B cell (primary cell): ENCODE measurements at regions not wholly inside any gene's neighbourhood (a gene's known extent, or its start where the extent isn't known, plus 50 kb on each side); places are given as distances from the start of the nearest gene placed in this dataset.

Experiments
- CTCF ChIP-seq: fragments of 200-600 bp; IDR thresholded peaks from one replicate; pipeline ENCODE4 v1.8.0; 2022; ENCODE audit warnings: antibody characterized with exemption, mild to moderate bottlenecking
- EZH2 ChIP-seq: IDR thresholded peaks from 2 replicates; pipeline ENCODE4 v1.6.1; 2012; ENCODE audit warnings: borderline replicate concordance, low read depth, mild to moderate bottlenecking, moderate library complexity, low read length; ENCODE audit not compliant: insufficient read depth, poor library complexity, severe bottlenecking

DNA sequence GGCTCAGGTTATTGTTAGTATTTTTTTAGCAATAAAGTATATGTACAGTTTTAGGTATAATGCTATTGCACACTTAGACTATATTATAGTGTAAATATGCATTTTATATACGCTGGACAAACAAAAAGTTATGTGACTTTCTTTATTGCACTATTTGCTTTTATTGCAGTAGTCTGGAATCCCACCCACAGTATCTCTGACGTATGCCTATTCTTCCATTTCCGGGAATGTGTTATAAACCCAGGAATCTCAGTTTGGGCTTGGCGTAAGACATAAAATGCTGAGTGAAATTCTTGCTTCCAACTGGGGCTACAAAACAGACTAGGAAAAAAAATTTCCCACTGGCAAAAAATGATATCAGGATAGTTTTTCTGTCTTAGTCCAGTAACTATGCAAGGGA is 119.1 kb downstream of the HTR1A start:
- no peak for TF ChIP-seq CTCF
- no peak for TF ChIP-seq EZH2
